B cell (primary cell): ENCODE measurements at regions not wholly inside any gene's neighbourhood (a gene's known extent, or its start where the extent isn't known, plus 50 kb on each side); places are given as distances from the start of the nearest gene placed in this dataset.

Experiments
- ATAC-seq: fragments of 200-7000 bp; cut with Tn5 transposase; one replicate; pipeline ENCODE4 v1.10.0; 2021; ENCODE audit warnings: low read depth, mild to moderate bottlenecking, moderate number of reproducible peaks, moderate library complexity
- CTCF ChIA-PET: fragments of 350-600 bp; sonication (Branson Sonifier 250); formaldehyde crosslinking; loops from one replicate; lab custom pipeline; 2021; ENCODE audit warnings: antibody characterized with exemption, inconsistent platforms; lab: Charles Lee
- POLR2A ChIA-PET: fragments of 350-600 bp; sonication (Branson Sonifier 250); formaldehyde crosslinking; loops from one replicate; lab custom pipeline; 2021; ENCODE audit warnings: antibody characterized with exemption; lab: Charles Lee
- DNase-seq: peaks from one replicate; pipeline ENCODE4 v3.0.0; 2013
- H2AFZ ChIP-seq: 2 replicates; pipeline ENCODE4 v1.6.1; 2012; ENCODE audit warnings: mild to moderate bottlenecking, low read depth, low read length; ENCODE audit not compliant: insufficient read depth, poor library complexity, severe bottlenecking
- H3K27ac ChIP-seq, 2 donors: 1 replicate in 1 of 2; 2 replicates in 1 of 2; pipeline ENCODE4 v1.5.1; 2012 to 2013; ENCODE audit warnings: low read length in 2 of 2, mild to moderate bottlenecking in 2 of 2, moderate library complexity in 1 of 2
- H3K27me3 ChIP-seq, 4 experiments: fragments of 200-600 bp in 1 of 4; sonication (generic) in 1 of 4; replicated peaks in 1 of 4; 1 replicate in 2 of 4; 2 replicates in 2 of 4; pipeline versions ENCODE4 v1.6.1 to v1.7.0; 2013 to 2016; ENCODE audit warnings: low read length in 3 of 4, mild to moderate bottlenecking in 2 of 4, mixed read lengths in 1 of 4, moderate library complexity in 1 of 4; ENCODE audit not compliant: insufficient read depth in 4 of 4, control insufficient read depth in 3 of 4; ENCODE audit errors: control extremely low read depth in 1 of 4
- H3K36me3 ChIP-seq, 2 experiments: replicated peaks in 1 of 2; 1 replicate in 1 of 2; 2 replicates in 1 of 2; pipeline versions ENCODE4 v1.6.1 to v1.7.1; 2013; ENCODE audit warnings: low read length in 1 of 2; ENCODE audit not compliant: insufficient read depth in 2 of 2, control insufficient read depth in 1 of 2; ENCODE audit errors: control extremely low read depth in 1 of 2, extremely low read depth in 1 of 2
- H3K4me1 ChIP-seq, 2 donors: fragments of 200-600 bp in 1 of 2; sonication (generic) in 1 of 2; 1 replicate in 1 of 2; 2 replicates in 1 of 2; pipeline versions ENCODE4 v1.5.1 to v1.6.1; 2013 to 2017; ENCODE audit warnings: low read length in 2 of 2; ENCODE audit not compliant: control insufficient read depth in 2 of 2, insufficient read depth in 2 of 2
- H3K4me2 ChIP-seq: replicated peaks from 2 replicates; pipeline ENCODE3; 2012; ENCODE audit warnings: mild to moderate bottlenecking, low read depth, low read length; ENCODE audit not compliant: poor library complexity, severe bottlenecking
- H3K4me3 ChIP-seq, 5 experiments: fragments of 200-600 bp in 1 of 5; sonication (generic) in 1 of 5; 1 replicate in 3 of 5; 2 replicates in 2 of 5; pipeline versions ENCODE4 v1.5.1 to v1.7.0; 2011 to 2016; ENCODE audit warnings: low read length in 4 of 5, mild to moderate bottlenecking in 4 of 5, low read depth in 2 of 5, control low read depth in 1 of 5, moderate library complexity in 1 of 5; ENCODE audit not compliant: insufficient read depth in 1 of 5; ENCODE audit errors: control extremely low read depth in 1 of 5, extremely low read depth in 1 of 5
- H3K79me2 ChIP-seq: fragments of 200-600 bp; sonication (generic); one replicate; pipeline ENCODE4 v1.6.0; 2016; ENCODE audit warnings: low read length; ENCODE audit not compliant: control insufficient read depth, insufficient read depth
- H3K9ac ChIP-seq: fragments of 200-600 bp; sonication (generic); 2 replicates; pipeline ENCODE4 v1.6.1; 2017; ENCODE audit warnings: mild to moderate bottlenecking, low read length, moderate library complexity
- H3K9me3 ChIP-seq, 3 donors: one replicate each; pipeline versions ENCODE4 v1.6.1 to v1.7.1; 2013; ENCODE audit warnings: low read length in 2 of 3; ENCODE audit not compliant: control insufficient read depth in 2 of 3, insufficient read depth in 1 of 3; ENCODE audit errors: control extremely low read depth in 1 of 3
- H4K20me1 ChIP-seq: 2 replicates; pipeline ENCODE4 v1.6.0; 2012; ENCODE audit warnings: mild to moderate bottlenecking, low read length; ENCODE audit not compliant: insufficient read depth, control insufficient read depth, poor library complexity, severe bottlenecking
- H3K27ac Mint-ChIP-seq: one replicate; pipeline ENCODE4 v1.8.0; 2021; ENCODE audit warnings: mixed read lengths
- H3K27me3 Mint-ChIP-seq: one replicate; pipeline ENCODE4 v1.8.0; 2021; ENCODE audit warnings: mixed read lengths
- H3K4me1 Mint-ChIP-seq: one replicate; pipeline ENCODE4 v1.8.0; 2021; ENCODE audit warnings: mixed read lengths
- H3K4me3 Mint-ChIP-seq: one replicate; pipeline ENCODE4 v1.8.0; 2021; ENCODE audit warnings: mixed read lengths
- H3K9me3 Mint-ChIP-seq: one replicate; pipeline ENCODE4 v1.8.0; 2022; ENCODE audit warnings: mixed read lengths; ENCODE audit not compliant: insufficient read depth
- CTCF ChIP-seq: fragments of 200-600 bp; IDR thresholded peaks from one replicate; pipeline ENCODE4 v1.8.0; 2022; ENCODE audit warnings: antibody characterized with exemption, mild to moderate bottlenecking
- EZH2 ChIP-seq: IDR thresholded peaks from 2 replicates; pipeline ENCODE4 v1.6.1; 2012; ENCODE audit warnings: borderline replicate concordance, low read depth, mild to moderate bottlenecking, moderate library complexity, low read length; ENCODE audit not compliant: insufficient read depth, poor library complexity, severe bottlenecking
- WGBS: methylation state at CpG from one replicate; pipeline ENCODE4 v1.1.5; 2013; ENCODE audit warnings: missing lambda C conversion rate; ENCODE audit not compliant: insufficient coverage; 5-methylcytosine and 5-hydroxymethylcytosine counted together
- intact Hi-C: fragments of 100-400 bp; cut with micrococcal nuclease; formaldehyde crosslinking; loops from one replicate; pipeline ENCODE4 v1.10.0; 2022

GRCh38 chr3:106809041-106809440 lies 568.2 kb upstream of the CCDC54 start:
- no peaks in the 10 kb centered on the region for H3K9me3 Mint-ChIP-seq
- Histone ChIP-seq H3K4me1 (no peaks in the 10 kb centered on the region), H3K9ac (no peak overlapping the region), H3K4me2 (no peak overlapping the region), H3K9me3 (no peaks in the 10 kb centered on the region), H3K27me3 (no peaks in the 10 kb centered on the region), H3K4me3 (no peak overlapping the region), H4K20me1 (no peaks in the 10 kb centered on the region), H3K79me2 (no peaks in the 10 kb centered on the region), H3K36me3 (no peaks in the 10 kb centered on the region), H2AFZ (no peak overlapping the region), H3K27ac (no peak overlapping the region)
- WGBS, result no CpG with 5 or more reads among the region's 3 CpGs
- H3K27me3 Mint-ChIP-seq, result no peaks in the 10 kb centered on the region
- intact Hi-C loops, result no loop called here
- H3K4me3 Mint-ChIP-seq, result no peak overlapping the region
- ChIA-PET POLR2A (no interaction called here), CTCF (no interaction called here)
- TF ChIP-seq CTCF (no peak), EZH2 (no peak)
- no peak for ATAC-seq
- no peak overlapping the region for H3K27ac Mint-ChIP-seq
- DNase-seq, result no peak
- no peaks in the 10 kb centered on the region for H3K4me1 Mint-ChIP-seq

GRCh38 chr3:106809623-106810299 lies 567.5 kb upstream of the CCDC54 start:
- intact Hi-C loops, result no loop called here
- Histone ChIP-seq H3K79me2 (no peaks in the 10 kb centered on the region), H3K36me3 (no peaks in the 10 kb centered on the region), H3K9ac (no peak overlapping the region), H3K27me3 (no peaks in the 10 kb centered on the region), H3K4me2 (no peak overlapping the region), H2AFZ (no peak overlapping the region), H4K20me1 (no peaks in the 10 kb centered on the region), H3K27ac (no peak overlapping the region), H3K9me3 (no peaks in the 10 kb centered on the region), H3K4me3 (no peak overlapping the region), H3K4me1 (no peaks in the 10 kb centered on the region)
- TF ChIP-seq EZH2 (no peak), CTCF (no peak)
- WGBS, result 60% methylated on average over 1 of the region's 2 CpGs
- no peak for DNase-seq
- H3K4me3 Mint-ChIP-seq, result no peak overlapping the region
- H3K4me1 Mint-ChIP-seq, result no peaks in the 10 kb centered on the region
- ChIA-PET POLR2A (no interaction called here), CTCF (no interaction called here)
- H3K27ac Mint-ChIP-seq, result no peak overlapping the region
- no peaks in the 10 kb centered on the region for H3K9me3 Mint-ChIP-seq
- no peak for ATAC-seq
- H3K27me3 Mint-ChIP-seq, result no peaks in the 10 kb centered on the region
